Astrocyte (in vitro differentiated cells and primary cell): ENCODE measurements at regions not wholly inside any gene's neighbourhood (a gene's known extent, or its start where the extent isn't known, plus 50 kb on each side); places are given as distances from the start of the nearest gene placed in this dataset.

ENCODE experiments used
- DNase-seq: peaks from one replicate; pipeline ENCODE4 v3.0.0-alpha.2; 2010; ENCODE audit warnings: low read depth
- FAIRE-seq: peaks from 2 replicates; lab custom pipeline; 2011; peaks lifted over from hg19 to GRCh38; lab: Jason Lieb, UNC
- H2AFZ ChIP-seq: 2 replicates; pipeline ENCODE4 v1.6.0; 2012; ENCODE audit warnings: low read depth, low read length, inconsistent platforms
- H3K27ac ChIP-seq: 2 replicates; pipeline ENCODE4 v1.5.1; 2011; ENCODE audit warnings: low read depth, low read length, inconsistent platforms
- H3K27me3 ChIP-seq: 2 replicates; pipeline ENCODE4 v1.6.0; 2011; ENCODE audit warnings: low read length, inconsistent platforms; ENCODE audit not compliant: insufficient read depth
- H3K36me3 ChIP-seq: 2 replicates; pipeline ENCODE4 v1.5.1; 2011; ENCODE audit warnings: low read length, inconsistent platforms; ENCODE audit not compliant: insufficient read depth
- H3K4me1 ChIP-seq: 2 replicates; pipeline ENCODE4 v1.5.1; 2011; ENCODE audit warnings: low read length, inconsistent platforms; ENCODE audit not compliant: insufficient read depth
- H3K4me2 ChIP-seq: 2 replicates; pipeline ENCODE4 v1.6.0; 2012; ENCODE audit warnings: low read length, inconsistent platforms
- H3K4me3 ChIP-seq: 2 replicates; pipeline ENCODE4 v1.5.1; 2011; ENCODE audit warnings: low read depth, mild to moderate bottlenecking, low read length, inconsistent platforms; ENCODE audit not compliant: insufficient read depth
- H3K79me2 ChIP-seq: 2 replicates; pipeline ENCODE4 v1.6.0; 2012; ENCODE audit warnings: mild to moderate bottlenecking, low read length, inconsistent platforms; ENCODE audit not compliant: insufficient read depth
- H3K9ac ChIP-seq: 2 replicates; pipeline ENCODE4 v1.6.0; 2012; ENCODE audit warnings: mild to moderate bottlenecking, low read length, inconsistent platforms
- H3K9me3 ChIP-seq: 2 replicates; pipeline ENCODE4 v1.5.1; 2012; ENCODE audit warnings: low read depth, mild to moderate bottlenecking, low read length, inconsistent platforms; ENCODE audit not compliant: insufficient read depth
- H4K20me1 ChIP-seq: 2 replicates; pipeline ENCODE4 v1.6.0; 2012; ENCODE audit warnings: low read length, inconsistent platforms; ENCODE audit not compliant: insufficient read depth
- H3K27ac Mint-ChIP-seq: one replicate; pipeline ENCODE4 v1.8.0; 2021; ENCODE audit warnings: mild to moderate bottlenecking, mixed read lengths; ENCODE audit not compliant: unreplicated experiment
- H3K27me3 Mint-ChIP-seq: one replicate; pipeline ENCODE4 v1.8.0; 2021; ENCODE audit warnings: low read depth, mixed read lengths; ENCODE audit not compliant: unreplicated experiment
- H3K36me3 Mint-ChIP-seq: one replicate; pipeline ENCODE4 v1.8.0; 2021; ENCODE audit warnings: low read depth, mixed read lengths; ENCODE audit not compliant: unreplicated experiment
- H3K4me1 Mint-ChIP-seq: one replicate; pipeline ENCODE4 v1.8.0; 2021; ENCODE audit warnings: low read depth, mixed read lengths; ENCODE audit not compliant: unreplicated experiment
- H3K4me3 Mint-ChIP-seq: one replicate; pipeline ENCODE4 v1.8.0; 2021; ENCODE audit warnings: mild to moderate bottlenecking, moderate library complexity, mixed read lengths; ENCODE audit not compliant: unreplicated experiment
- H3K9me3 Mint-ChIP-seq: one replicate; pipeline ENCODE4 v1.8.0; 2021; ENCODE audit warnings: mild to moderate bottlenecking, mixed read lengths; ENCODE audit not compliant: unreplicated experiment
- EZH2 ChIP-seq: IDR thresholded peaks from 2 replicates; pipeline ENCODE4 v1.6.1; 2012; ENCODE audit warnings: mild to moderate bottlenecking, low read length, inconsistent platforms; ENCODE audit not compliant: insufficient read depth
- TF ChIP-seq, protein P1 (sequence below): IDR thresholded peaks from 2 replicates; pipeline ENCODE4 v1.5.1; 2011; ENCODE audit warnings: low read depth, mild to moderate bottlenecking, inconsistent platforms, low read length, moderate library complexity; ENCODE audit not compliant: insufficient read depth

- DNase-seq (peak; percentile 78), FAIRE-seq (peak; percentile 26)
- H3K9ac ChIP-seq, result no peak overlapping the region
- TF ChIP-seq EZH2, result no peak
- TF ChIP-seq, protein P1, sequence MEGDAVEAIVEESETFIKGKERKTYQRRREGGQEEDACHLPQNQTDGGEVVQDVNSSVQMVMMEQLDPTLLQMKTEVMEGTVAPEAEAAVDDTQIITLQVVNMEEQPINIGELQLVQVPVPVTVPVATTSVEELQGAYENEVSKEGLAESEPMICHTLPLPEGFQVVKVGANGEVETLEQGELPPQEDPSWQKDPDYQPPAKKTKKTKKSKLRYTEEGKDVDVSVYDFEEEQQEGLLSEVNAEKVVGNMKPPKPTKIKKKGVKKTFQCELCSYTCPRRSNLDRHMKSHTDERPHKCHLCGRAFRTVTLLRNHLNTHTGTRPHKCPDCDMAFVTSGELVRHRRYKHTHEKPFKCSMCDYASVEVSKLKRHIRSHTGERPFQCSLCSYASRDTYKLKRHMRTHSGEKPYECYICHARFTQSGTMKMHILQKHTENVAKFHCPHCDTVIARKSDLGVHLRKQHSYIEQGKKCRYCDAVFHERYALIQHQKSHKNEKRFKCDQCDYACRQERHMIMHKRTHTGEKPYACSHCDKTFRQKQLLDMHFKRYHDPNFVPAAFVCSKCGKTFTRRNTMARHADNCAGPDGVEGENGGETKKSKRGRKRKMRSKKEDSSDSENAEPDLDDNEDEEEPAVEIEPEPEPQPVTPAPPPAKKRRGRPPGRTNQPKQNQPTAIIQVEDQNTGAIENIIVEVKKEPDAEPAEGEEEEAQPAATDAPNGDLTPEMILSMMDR, result no peak
- H3K36me3 Mint-ChIP-seq, result no peaks in the 10 kb centered on the region
- no peak overlapping the region for H2AFZ ChIP-seq
- no peaks in the 10 kb centered on the region for H4K20me1 ChIP-seq
- no peak overlapping the region for H3K4me3 Mint-ChIP-seq
- H3K4me1 Mint-ChIP-seq, result peaks cover 6% of the 10 kb centered on the region
- no peaks in the 10 kb centered on the region for H3K27me3 ChIP-seq
- no peaks in the 10 kb centered on the region for H3K79me2 ChIP-seq
- H3K27me3 Mint-ChIP-seq, result peaks cover 11% of the 10 kb centered on the region
- H3K36me3 ChIP-seq, result no peaks in the 10 kb centered on the region
- peak overlapping the region; percentile 90 for H3K27ac Mint-ChIP-seq
- peaks cover 6% of the 10 kb centered on the region for H3K9me3 Mint-ChIP-seq
- no peak overlapping the region for H3K27ac ChIP-seq
- peak overlapping the region; percentile 48 for H3K4me2 ChIP-seq
- H3K4me3 ChIP-seq, result no peak overlapping the region
- H3K9me3 ChIP-seq, result no peaks in the 10 kb centered on the region
- peaks cover 8% of the 10 kb centered on the region for H3K4me1 ChIP-seq
Observed at GRCh38 chr6:106820412-106820852, 154.1 kb downstream of the CD24 start.

DNA sequence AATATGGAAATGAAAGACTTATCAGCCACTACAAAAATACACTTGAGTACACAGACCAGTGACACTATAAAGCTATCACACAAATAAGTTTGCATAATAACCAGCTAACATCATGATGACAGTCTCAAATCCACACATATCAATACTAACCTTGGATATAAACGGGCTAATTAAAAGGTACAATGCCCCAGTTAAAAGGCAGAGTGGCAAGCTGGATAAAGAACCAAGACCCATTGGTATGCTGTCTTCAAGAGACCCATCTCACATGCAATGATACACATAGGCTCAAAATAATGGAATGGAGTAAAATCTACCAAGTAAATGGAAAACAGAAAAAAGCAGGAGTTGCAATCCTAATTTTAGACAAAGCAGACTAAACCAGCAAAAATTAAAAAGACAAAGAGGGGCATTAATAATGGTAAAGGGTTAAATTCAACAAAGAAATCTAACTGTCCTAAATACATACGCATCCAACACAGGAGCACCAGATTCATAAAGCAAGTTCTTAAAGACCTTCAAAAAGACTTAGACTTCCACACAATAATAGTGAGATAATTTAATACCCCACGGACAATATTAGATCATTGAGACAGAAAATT, 163.3 kb downstream of the CD24 start:
- peaks cover 8% of the 10 kb centered on the region for H3K36me3 Mint-ChIP-seq

More for the DNA sequence above, 163.3 kb downstream of the CD24 start:
- H3K27ac Mint-ChIP-seq, result no peak overlapping the region
- peaks cover 11% of the 10 kb centered on the region for H3K27me3 Mint-ChIP-seq
- no peaks in the 10 kb centered on the region for H3K4me1 ChIP-seq
- no peaks in the 10 kb centered on the region for H3K79me2 ChIP-seq
- no peaks in the 10 kb centered on the region for H4K20me1 ChIP-seq
- H3K4me3 ChIP-seq, result no peak overlapping the region
- no peak overlapping the region for H3K27ac ChIP-seq
- H3K4me1 Mint-ChIP-seq, result no peaks in the 10 kb centered on the region
- no peak overlapping the region for H2AFZ ChIP-seq
- DNase-seq (no peak), FAIRE-seq (no peak)
- TF ChIP-seq EZH2, result no peak
- TF ChIP-seq, protein P1, result no peak
- H3K36me3 ChIP-seq, result no peaks in the 10 kb centered on the region
- H3K4me3 Mint-ChIP-seq, result no peak overlapping the region
- H3K4me2 ChIP-seq, result no peak overlapping the region
- H3K9ac ChIP-seq, result no peak overlapping the region
- H3K27me3 ChIP-seq, result no peaks in the 10 kb centered on the region
- H3K9me3 Mint-ChIP-seq, result peaks cover 66% of the 10 kb centered on the region
- peaks cover 20% of the 10 kb centered on the region for H3K9me3 ChIP-seq
